ENCODE measurements at regions not wholly inside any gene's neighbourhood (a gene's known extent, or its start where the extent isn't known, plus 50 kb on each side); places are given as distances from the start of the nearest gene placed in this dataset.

DNA sequence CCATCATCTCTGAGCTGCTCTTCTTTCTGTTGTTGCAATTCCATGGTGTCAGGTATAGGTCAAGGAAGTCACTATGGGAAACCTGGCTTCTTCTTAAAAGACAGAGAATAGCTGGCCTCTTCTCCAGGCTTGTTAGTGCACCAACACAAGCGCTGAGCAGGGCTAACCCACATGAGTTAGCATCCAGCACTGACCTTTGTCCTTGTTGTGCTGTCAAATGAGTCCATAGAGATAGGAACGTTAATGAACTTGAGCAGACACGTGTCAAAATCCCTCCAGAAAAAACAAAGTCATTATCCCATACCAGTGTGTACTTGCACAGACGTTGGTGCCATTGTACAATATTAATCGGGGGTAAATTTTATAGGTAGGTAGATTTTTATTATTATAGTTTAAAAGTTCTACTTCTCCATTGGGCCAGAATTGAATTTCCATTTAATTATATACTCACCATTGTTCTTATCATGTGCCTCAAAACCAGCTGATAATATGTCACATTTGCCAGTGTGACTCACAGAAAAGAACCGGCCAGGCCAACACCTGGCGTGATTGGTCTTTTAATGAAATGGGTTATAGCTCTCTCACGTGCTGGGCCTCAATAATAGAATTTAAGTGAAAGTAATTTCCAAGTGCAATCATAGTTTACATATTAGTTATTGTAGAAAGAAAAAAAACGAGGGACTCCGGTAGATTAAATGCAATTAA, 468.8 kb upstream of the MGMT start:
- no peak for DNase-seq

DNA sequence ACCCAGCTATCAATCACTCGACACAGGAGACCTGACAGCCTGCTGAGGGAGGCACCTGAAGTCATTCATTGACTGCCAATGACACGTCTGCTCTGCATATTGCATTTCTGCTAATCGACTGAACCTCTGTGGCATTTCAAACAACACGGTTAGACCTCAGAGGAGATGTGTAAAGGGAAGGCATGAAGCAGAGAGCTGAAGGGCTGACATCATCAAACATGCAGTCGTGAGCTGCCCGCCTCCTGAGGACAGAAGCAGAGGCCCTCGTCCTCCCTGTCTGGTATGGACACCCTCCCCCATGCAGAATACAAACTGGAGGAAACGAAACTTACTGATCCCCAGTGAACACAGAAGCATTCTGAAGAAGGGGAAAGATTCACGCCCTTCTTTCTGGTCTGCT, 462.6 kb upstream of the MGMT start:
- no peak for DNase-seq

GRCh38 chr10:129005080-129005479, 462.0 kb upstream of the MGMT start:
- DNase-seq: no peak

DNA sequence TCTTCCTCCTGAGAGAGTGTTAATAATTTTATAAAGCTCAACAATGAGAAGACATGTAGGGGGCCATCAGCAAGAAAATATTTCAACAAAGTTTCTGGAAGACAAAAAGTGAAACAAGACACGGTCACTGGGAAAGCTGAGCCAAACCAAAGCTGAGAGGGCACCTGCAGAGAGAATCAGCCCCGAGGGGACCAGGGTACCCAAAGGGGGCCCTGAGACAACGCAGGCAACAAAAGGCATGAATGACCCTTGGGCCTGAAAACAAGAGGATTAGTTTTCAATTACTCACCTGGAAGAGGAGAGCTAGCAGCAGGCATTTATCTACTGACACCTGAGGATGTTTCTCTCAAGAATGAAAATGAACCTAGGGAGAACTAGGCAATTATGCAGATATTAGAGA, 461.2 kb upstream of the MGMT start:
- no peak for DNase-seq

DNA sequence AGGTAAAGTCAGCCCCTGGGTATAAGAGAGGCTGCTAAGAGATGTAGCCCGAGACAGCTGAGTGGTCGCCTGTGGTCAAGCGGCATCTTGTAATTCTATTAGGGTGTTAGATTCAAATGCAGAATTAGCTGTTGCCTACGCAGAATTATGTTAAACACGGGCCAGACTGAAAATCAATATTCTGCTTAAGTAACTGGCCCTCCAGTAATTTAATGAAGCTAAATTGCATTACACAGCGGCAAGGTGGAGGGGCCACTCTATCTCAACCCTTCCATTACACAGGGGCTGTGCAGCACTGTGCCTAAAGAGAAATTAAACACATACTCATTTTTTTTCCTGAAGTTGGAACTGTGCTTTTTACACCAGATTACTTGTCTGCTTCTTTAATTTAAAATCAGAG, 448.5 kb upstream of the MGMT start:
- DNase-seq: no peak

DNA sequence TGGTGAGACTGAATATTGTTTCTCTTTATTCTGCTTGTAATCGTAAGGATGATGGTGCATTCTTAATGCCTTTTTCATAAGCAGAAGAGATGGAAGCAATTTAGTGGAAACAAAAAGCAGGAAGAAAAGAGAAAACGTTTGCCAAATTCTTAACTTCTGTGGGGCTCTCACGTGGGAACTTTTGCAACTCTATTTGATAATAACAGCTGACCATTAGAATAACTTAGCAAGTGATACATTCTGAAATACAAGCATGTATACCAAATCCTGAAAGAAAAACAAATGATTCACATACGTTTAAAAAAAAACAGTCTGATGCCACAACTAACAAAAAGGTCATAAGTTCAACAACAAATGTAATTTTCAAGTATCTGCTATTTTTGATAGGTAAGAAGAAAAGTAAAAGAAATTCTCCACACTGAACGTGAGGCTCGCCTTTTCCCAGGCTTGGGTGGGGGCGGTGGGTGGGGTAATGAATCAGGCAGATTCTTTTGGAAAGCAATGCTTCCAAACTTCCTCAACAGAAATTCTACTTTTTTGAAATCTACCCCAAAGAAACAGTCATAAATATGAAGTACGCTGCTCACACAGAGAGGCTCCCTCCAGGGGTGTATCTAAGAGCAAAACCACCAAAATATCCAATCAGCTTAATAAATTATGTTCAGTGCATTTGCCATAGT, 446.2 kb upstream of the MGMT start:
- no peak for DNase-seq

DNA sequence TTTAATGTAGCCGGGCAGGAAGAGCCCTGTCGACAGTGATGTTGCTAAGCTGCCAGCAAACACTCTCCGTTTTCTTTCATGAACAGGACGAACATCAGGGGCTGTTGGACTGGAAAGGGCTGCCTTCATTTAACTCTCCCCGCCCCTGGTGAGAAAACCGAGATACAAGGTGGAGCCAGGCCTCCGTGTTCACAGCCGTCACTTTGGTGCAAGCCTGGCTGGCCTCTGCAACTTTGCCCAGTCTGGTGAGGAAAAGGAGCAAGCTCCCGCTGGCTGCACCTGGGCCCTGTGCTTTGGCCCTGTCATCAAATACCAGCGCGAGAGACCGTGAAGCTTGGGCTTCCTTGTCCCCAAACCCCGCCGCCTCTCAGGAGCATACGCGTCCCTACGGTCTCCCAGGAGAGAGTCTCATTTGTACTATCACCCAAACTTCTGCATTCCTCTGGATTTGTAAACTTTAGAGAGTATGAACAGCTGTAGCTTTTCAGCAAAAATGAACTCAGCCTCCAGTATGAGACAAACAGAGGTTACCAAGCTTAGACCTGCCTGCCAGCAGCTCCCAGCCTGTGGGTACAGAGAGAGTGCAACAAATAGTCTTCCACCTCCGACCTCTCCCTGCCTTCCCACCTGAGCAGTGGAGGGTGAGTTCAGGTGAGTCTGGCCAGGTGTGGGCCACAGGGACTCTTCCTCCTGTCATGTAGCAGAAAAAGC, 445.3 kb upstream of the MGMT start:
- no peak for DNase-seq

GRCh38 chr10:129023082-129023481, 444.0 kb upstream of the MGMT start:
- DNase-seq: no peak

DNA sequence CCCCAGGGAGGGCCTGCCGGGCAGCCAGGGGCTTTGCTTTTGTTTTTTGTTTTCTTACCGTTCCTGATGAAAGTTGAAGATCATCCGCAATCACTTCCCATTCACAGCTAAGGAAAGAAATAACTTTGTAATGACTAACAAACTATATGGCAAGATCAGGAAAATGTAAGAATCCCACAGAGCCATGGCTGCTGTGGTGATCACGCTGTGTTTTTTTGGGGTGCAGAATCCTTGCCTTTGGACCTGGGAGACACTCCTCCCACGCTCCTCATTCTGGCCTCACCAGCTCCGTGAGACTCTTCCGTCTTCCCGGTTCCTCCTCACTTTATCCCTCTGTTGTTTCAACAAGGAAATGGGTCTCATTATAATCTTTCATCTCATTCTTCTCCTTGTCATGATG, 443.0 kb upstream of the MGMT start:
- DNase-seq: no peak

GRCh38 chr10:129025787-129026186, 441.3 kb upstream of the MGMT start:
- no peak for DNase-seq

DNA sequence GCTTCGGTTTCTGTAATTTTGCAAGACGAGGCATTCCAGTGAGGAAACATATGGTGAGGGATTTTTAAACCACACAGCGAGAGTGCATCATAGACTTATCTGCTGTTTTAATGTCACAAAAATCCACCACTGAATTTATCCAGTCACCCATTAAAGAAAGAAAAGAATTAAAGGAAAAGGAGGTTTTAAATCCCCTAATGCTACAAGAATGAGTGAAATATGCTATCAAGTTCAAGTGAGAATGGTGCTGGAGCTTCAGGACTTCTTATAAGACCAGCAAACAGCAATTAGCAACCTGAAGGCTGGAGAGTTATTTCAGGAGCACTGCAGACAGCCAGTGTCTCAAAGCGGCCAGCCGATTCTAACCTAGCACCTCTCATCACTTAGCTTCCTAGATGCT, 439.1 kb upstream of the MGMT start:
- DNase-seq: no peak

GRCh38 chr10:129028451-129028850, 438.6 kb upstream of the MGMT start:
- no peak for DNase-seq

DNA sequence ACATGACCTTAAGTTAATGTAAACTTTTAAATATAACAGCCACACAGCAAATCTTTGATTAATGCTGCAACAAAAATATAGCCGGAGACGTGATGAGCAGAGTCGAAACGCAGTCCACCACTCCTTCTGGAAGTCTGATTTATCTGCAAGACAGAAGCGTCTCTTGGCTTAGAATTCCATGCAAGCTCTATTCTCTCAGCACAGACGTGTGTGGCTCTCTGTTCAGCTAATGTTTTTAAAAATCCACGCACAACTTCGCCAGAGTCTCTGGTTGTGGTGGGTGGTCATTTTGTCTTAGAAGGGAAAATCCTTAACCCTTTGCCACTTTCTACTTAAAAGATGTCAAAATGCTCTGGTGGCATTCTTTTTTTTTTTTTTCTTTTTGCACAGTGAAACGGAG, 438.0 kb upstream of the MGMT start:
- no peak for DNase-seq

GRCh38 chr10:129029851-129030602, 437.0 kb upstream of the MGMT start:
- DNase-seq: no peak

GRCh38 chr10:129030603-129030895, 436.5 kb upstream of the MGMT start:
- DNase-seq: no peak

GRCh38 chr10:129030996-129031843, 435.8 kb upstream of the MGMT start:
- no peak for DNase-seq

- no peak for DNase-seq
Measured at GRCh38 chr10:129031844-129032150, 435.2 kb upstream of the MGMT start.

DNA sequence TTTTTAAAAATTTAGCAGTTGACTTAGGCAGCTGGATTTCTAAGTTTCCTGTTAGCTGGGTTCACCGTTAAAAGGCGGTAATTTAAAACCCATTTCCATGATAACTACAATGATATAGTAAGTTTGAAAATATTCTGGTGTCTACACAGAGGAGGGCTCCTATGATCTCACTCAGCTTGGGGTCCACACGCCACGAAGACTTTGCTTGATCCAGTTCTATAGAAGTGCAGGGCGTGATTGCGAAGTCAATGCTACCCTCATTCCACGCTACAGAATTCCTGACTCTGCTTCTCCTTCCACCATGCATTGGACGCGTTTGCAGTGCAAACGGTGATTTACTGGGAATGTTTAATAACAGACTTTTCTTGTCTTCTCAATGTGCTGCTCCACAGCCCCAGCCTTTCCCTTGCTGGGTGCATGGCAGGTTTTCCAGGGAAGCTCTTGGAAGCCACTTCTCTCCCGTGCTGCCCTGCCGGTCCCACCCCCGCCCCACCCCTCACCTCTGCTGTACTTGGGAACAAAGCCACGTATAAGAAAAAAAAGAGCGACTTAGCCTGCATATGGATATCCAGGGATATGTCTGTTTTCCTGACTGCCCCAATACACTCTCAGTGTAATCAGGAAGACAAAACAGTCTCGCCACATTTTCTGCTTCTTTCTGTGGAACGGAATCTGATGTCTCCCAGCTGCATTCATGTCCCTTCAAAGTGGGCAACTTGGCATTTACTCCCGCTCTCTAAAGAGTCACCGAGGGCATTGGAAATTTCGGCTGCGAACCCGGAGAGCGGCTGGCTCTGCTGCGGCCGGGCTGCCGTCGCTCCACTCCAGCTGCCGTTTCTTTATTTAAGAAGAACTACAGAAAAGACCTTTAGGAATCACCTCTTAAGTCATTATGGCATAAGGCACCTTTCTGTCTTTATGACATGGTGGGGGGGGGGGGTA, 434.4 kb upstream of the MGMT start:
- no peak for DNase-seq

- DNase-seq: no peak
Measured at GRCh38 chr10:129033340-129033739, 433.7 kb upstream of the MGMT start.

DNA sequence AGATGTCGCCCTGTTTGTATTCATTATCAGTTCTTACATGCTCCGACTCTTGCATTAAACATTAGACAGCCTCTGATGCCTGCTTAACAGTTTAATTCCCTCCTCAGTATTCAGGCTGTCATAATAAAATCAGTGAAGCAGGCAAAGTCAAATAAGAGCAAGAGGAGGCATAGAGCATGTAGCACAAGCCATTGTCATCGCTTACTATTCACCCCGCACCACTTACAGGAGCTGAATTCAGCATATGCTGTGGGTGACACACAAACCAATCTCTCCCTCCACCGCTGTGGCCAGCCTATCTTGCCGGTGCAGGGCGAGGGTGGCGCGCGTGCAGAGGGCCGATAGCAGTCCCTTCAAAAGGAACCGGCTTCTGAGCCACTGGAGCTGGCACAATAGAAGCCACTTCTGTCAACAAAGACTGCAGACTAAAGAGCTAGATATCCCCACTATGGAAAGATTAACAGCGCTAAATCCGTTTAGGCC, 433.2 kb upstream of the MGMT start:
- no peak for DNase-seq

DNA sequence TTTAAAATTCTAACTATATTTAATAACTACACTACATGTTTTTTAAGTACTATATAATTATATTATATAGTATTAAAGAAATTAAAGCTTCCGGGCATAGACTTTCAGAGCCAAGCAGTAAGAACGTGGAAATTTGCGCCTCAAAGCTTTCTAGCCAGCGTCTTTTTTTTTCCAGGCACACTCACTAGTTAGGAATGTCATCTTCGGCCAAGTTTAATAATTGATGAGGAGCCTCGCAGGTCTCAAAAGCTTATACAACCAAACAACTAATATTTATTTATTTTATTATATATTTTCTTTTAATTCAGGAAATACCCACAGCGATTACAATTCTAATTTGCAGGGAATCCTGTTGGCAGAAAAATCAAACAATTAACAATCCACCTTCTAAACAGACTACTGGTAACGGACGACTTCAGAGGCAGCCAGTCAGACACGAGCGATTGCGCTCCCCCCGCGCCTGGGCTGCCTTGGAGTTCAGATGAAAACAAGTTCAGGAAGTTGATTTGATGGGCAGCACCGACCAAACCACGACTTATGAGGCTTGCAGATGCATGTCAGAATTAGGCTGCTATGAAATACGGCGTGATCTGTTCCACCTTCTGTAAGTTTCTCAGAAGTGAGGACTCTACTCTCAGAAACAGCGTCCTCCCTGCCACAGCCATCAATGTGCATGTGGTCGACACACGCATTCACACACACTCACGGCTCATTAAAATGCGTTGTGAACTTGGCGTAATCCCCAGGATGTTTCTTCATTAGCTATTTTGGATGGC, 431.8 kb upstream of the MGMT start:
- no peak for DNase-seq

Data from NCI-H2227 treated with DMSO at 0.1 percent for 48 hours (cell line).